Stimulated activated CD4-positive, alpha-beta T cell treated with anti-CD3 and anti-CD28 coated beads, Interleukin-12 subunit alpha, Interleukin-12 subunit beta, amount 100 ng/mL, for 24 hours (primary cell): ENCODE measurements at regions not wholly inside any gene's neighbourhood (a gene's known extent, or its start where the extent isn't known, plus 50 kb on each side); places are given as distances from the start of the nearest gene placed in this dataset.
"Not testable (repeated sequence)": the region's sequence is repeated elsewhere in the genome, so short reads cannot be mapped to it uniquely, and the experiment has no call there.

Experiments used
- DNase-seq, 2 experiments: peaks; one replicate each; pipeline ENCODE4 v3.0.0-alpha.2; 2020; ENCODE audit warnings: low read depth in 2 of 2

DNA sequence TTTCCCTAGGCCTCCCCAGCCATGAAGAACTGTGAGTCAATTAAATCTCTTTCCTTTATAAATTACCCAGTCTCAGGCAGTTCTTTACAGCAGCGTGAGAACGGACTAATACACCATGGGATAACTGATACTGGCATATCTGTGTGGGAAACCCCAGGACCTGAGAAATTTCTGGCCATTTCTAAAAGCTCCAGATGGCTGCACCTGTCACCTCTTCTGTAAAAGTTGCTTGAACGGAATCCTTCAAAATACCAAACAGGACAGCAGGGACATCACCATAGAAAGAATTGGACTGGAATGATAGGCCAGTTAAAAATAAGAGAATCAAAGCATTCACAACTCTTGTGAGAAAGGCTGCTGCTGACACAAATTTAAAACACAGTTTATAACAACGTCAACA, 134.0 kb upstream of the FOXD4L5 start:
- not testable (repeated sequence) for DNase-seq

DNA sequence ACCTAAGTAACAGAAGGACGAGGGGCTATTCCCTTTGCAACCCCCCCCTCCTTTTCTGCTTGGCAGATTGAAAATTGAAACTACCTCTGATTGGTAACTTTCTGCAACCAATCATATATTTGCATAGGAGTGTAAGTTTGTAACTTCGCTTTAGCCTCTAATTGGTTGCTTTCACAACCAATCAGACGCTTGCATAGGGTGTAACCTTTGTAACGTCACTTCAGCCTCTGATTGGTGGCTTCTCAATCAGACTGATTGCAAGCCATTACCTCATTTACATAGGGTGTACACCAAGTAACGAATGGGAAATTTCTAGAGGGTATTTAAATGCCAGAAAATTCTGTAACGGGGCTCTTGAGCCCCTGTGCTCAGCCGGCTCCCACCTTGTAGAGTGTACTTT, 131.9 kb upstream of the FOXD4L5 start:
- not testable (repeated sequence) for DNase-seq

GRCh38 chr9:65414249-65414648, 129.2 kb upstream of the FOXD4L5 start:
- not testable (repeated sequence) for DNase-seq

DNA sequence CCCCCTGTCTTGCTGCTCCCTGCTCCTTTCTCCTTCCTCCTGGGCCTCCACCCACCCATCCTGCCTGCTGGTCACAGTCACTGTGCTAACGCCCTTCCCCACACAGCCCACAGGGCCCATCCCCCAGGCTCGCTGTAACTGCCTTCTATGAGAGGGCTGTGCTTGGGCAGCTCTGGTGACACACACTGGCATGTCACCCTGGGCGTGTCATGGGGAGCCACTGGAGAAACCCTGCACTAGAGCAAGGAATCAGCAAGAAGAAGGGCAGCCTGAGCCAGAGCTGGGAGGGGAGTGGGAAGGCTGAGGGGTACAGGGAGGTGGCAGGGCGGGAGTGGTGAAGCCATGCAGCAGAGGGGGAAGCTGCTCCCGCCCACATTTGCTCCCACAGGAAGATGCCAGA, 128.4 kb upstream of the FOXD4L5 start:
- DNase-seq = not testable (repeated sequence)

DNA sequence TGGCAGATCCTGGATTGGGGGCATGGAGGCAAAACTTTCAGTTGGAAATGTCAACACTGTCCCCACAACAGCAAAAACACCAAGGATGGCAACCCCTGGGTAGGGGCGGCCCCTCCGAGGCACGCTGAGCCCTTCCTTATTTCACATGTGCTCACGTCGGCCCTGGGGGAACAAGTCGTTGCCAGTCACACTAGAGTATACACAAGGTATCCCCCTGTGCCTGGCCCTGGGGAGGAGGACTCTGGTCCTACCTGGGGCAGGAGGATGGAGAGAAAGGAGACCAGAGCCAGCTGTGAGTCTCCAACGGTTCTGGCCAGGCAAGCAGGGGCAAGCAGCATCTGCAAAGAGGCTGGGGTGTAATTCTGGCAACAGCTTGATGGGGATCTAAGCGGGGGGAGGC, 126.9 kb upstream of the FOXD4L5 start:
- no peak for DNase-seq

DNA sequence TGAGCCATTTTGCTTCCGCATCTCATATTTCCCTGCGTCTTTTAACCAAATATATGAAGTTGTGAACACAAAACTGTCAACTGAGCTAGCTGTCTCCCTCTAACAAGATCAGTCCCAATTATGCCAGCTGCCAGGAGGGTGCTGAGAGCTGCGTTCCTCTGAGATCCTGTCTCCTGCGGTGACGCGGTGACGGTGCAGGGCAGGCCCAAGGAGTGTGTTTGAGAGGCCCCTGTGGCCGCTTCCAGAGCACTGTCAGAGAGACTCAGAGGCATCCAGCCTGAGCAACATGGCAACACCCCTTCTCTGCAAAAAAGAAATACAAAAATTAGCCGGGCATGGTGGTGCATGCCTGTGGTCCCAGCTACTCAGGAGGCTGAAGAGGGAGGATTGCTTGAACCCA, 126.3 kb upstream of the FOXD4L5 start:
- no peak for DNase-seq

- DNase-seq = no peak
Measured at GRCh38 chr9:65410926-65411325, 125.9 kb upstream of the FOXD4L5 start.

GRCh38 chr9:65409471-65409980, 124.5 kb upstream of the FOXD4L5 start:
- DNase-seq = no peak

GRCh38 chr9:65408806-65409205, 123.8 kb upstream of the FOXD4L5 start:
- DNase-seq = not testable (repeated sequence)

DNA sequence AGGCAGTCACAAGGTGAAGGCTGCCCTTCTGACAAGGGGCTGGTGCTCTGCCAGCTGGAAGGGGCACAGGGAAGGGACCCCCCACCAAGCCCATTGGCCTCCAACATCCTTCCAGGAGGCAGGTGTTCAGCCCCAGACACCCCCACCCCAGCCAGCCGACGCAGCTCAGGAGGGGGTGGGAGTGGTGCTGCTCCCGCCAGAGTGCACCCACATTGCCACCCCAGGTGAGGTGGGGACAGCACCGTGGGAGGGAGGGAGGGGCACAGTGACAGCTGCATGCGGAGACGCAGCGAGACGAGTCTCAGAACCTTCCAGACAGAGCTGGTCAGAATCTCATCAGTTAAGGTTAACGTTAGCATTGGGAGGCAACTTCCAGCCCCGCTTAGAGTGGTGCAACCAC, 121.6 kb upstream of the FOXD4L5 start:
- not testable (repeated sequence) for DNase-seq

GRCh38 chr9:65405766-65406165, 120.8 kb upstream of the FOXD4L5 start:
- not testable (repeated sequence) for DNase-seq

GRCh38 chr9:65405253-65405652, 120.2 kb upstream of the FOXD4L5 start:
- no peak for DNase-seq

- no peak for DNase-seq
Measured at GRCh38 chr9:65404232-65405006, 119.4 kb upstream of the FOXD4L5 start.

- no peak for DNase-seq
Measured at GRCh38 chr9:65403721-65404120, 118.7 kb upstream of the FOXD4L5 start.

- DNase-seq = not testable (repeated sequence)
Measured at GRCh38 chr9:65403072-65403471, 118.1 kb upstream of the FOXD4L5 start.

GRCh38 chr9:65402206-65402870, 117.3 kb upstream of the FOXD4L5 start:
- DNase-seq = not testable (repeated sequence)

GRCh38 chr9:65401456-65402045, 116.5 kb upstream of the FOXD4L5 start:
- not testable (repeated sequence) for DNase-seq

- DNase-seq = no peak
Measured at GRCh38 chr9:65400886-65401285, 115.9 kb upstream of the FOXD4L5 start.

- DNase-seq = not testable (repeated sequence)
Measured at GRCh38 chr9:65397763-65398719, 113.0 kb upstream of the FOXD4L5 start.

- not testable (repeated sequence) for DNase-seq
Measured at GRCh38 chr9:65397226-65397625, 112.2 kb upstream of the FOXD4L5 start.

DNA sequence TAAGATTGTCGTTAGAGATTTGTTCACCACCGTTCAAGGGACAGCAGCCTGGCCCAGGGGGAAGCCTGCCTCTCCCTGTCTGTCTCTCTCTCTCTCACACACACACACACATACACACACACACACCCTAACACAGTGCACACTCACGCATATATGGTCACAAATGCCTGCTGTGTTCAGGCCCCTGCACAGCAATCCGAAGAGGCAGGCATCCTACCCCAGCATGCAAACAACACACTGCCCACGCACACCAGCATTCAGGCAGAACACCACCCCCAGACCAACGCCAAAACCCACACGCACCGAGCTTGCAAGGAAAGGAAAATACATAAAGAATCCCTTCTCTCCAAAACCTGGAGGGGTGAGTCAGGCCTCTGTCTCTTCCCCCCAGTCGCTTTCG, 111.6 kb upstream of the FOXD4L5 start:
- DNase-seq = not testable (repeated sequence)
